K562 (cell line): ENCODE measurements at regions not wholly inside any gene's neighbourhood (a gene's known extent, or its start where the extent isn't known, plus 50 kb on each side); places are given as distances from the start of the nearest gene placed in this dataset.

Source experiments
- ATAC-seq: fragments of 200-7000 bp; cut with Tn5 transposase; 3 replicates; pipeline ENCODE4 v1.9.1; 2020; ENCODE audit warnings: moderate library complexity
- BruUV-seq: library from RNA; stranded (reverse); fragments of 400-500 nt; replicated peaks from 2 replicates; lab custom pipeline; 2021; lab: Mats Ljungman, UMichigan
- CTCF ChIA-PET: fragments of 300-600 bp; formaldehyde crosslinking; extraction: SDS; loops from one replicate; lab custom pipeline; 2021; ENCODE audit warnings: low intra/inter-chr PET ratio; lab: Yijun Ruan, JAX
- POLR2A ChIA-PET: fragments of 300-600, 350-650 bp; sonication (Branson Sonifier 250); formaldehyde crosslinking; extraction: SDS; loops from one replicate; lab custom pipeline; 2021; ENCODE audit warnings: antibody characterized with exemption, inconsistent platforms; lab: Yijun Ruan, JAX
- DNase-seq, 4 experiments: peaks; one replicate each; pipeline versions ENCODE4 v3.0.0 to v3.0.0-alpha.2; 2011 to 2018; ENCODE audit warnings: low spot score in 3 of 4, mixed read lengths in 3 of 4; ENCODE audit errors: extremely low read depth in 1 of 4
- FAIRE-seq: peaks from 2 replicates; lab custom pipeline; 2011; peaks lifted over from hg19 to GRCh38; lab: Jason Lieb, UNC
- H2AFZ ChIP-seq: 2 replicates; pipeline ENCODE4 v1.6.0; 2011; ENCODE audit warnings: low read depth, low read length, control low read depth, inconsistent platforms
- H3K27ac ChIP-seq: fragments of 200-600 bp; 3 replicates; pipeline ENCODE4 v1.8.0; 2011; ENCODE audit warnings: low read depth, mild to moderate bottlenecking, control low read depth, inconsistent platforms, low read length, moderate library complexity, mixed read lengths; ENCODE audit errors: extremely low read depth
- H3K27me3 ChIP-seq, 2 experiments: fragments of 300-600 bp in 1 of 2; 2 replicates in 1 of 2; 3 replicates in 1 of 2; pipeline versions ENCODE4 v1.6.0 to v1.8.0; 2011; ENCODE audit warnings: inconsistent platforms in 2 of 2, low read length in 2 of 2, mild to moderate bottlenecking in 1 of 2, mixed read lengths in 1 of 2, moderate library complexity in 1 of 2; ENCODE audit not compliant: control insufficient read depth in 2 of 2, insufficient read depth in 2 of 2
- H3K36me3 ChIP-seq: fragments of 300-600 bp; 3 replicates; pipeline ENCODE4 v1.8.0; 2011; ENCODE audit warnings: mild to moderate bottlenecking, low read length, inconsistent platforms; ENCODE audit not compliant: control insufficient read depth, insufficient read depth
- H3K4me1 ChIP-seq, 2 experiments: fragments of 200-600 bp in 1 of 2; replicated peaks in 1 of 2; 2 replicates in 1 of 2; 3 replicates in 1 of 2; pipeline versions ENCODE4 v1.5.1 to v1.8.0; 2011; ENCODE audit warnings: inconsistent platforms in 2 of 2, low read length in 2 of 2, mild to moderate bottlenecking in 1 of 2, mixed read lengths in 1 of 2, moderate library complexity in 1 of 2; ENCODE audit not compliant: control insufficient read depth in 2 of 2, insufficient read depth in 2 of 2
- H3K4me2 ChIP-seq: 2 replicates; pipeline ENCODE4 v1.6.1; 2011; ENCODE audit warnings: low read length, control low read depth, inconsistent platforms, mixed read lengths; ENCODE audit not compliant: insufficient read depth
- H3K4me3 ChIP-seq: fragments of 200-600 bp; sonication (generic), shearing (Covaris generic); 2 replicates; pipeline ENCODE4 v1.5.1; 2016; ENCODE audit warnings: control low read depth, inconsistent platforms
- H3K79me2 ChIP-seq: fragments of 200-600 bp; 3 replicates; pipeline ENCODE4 v1.8.0; 2011; ENCODE audit warnings: low read length, inconsistent platforms; ENCODE audit not compliant: control insufficient read depth, insufficient read depth
- H3K9ac ChIP-seq, 2 experiments: 2 replicates each; pipeline versions ENCODE4 v1.6.0 to v1.6.1; 2011; ENCODE audit warnings: low read depth in 2 of 2, low read length in 2 of 2, control low read depth in 1 of 2, inconsistent platforms in 1 of 2, mild to moderate bottlenecking in 1 of 2, mixed read lengths in 1 of 2; ENCODE audit not compliant: insufficient read depth in 1 of 2
- H3K9me1 ChIP-seq: one replicate; pipeline ENCODE4 v1.6.0; 2011; ENCODE audit warnings: inconsistent platforms, mild to moderate bottlenecking, low read length, moderate library complexity; ENCODE audit not compliant: control insufficient read depth, insufficient read depth
- H3K9me3 ChIP-seq: replicated peaks from 2 replicates; pipeline ENCODE4 v1.5.1; 2011; ENCODE audit warnings: low read depth, low read length, inconsistent platforms; ENCODE audit not compliant: control insufficient read depth, insufficient read depth
- H4K20me1 ChIP-seq: replicated peaks from 2 replicates; pipeline ENCODE4 v1.6.1; 2011; ENCODE audit warnings: low read length, inconsistent platforms, mixed read lengths; ENCODE audit not compliant: control insufficient read depth, insufficient read depth
- BRF1 ChIP-seq: IDR thresholded peaks from 3 replicates; pipeline ENCODE4 v1.6.1; 2011; ENCODE audit warnings: borderline replicate concordance, mild to moderate bottlenecking; ENCODE audit not compliant: insufficient read length; ENCODE audit errors: extremely low read depth
- CBX5 ChIP-seq: IDR thresholded peaks from 2 replicates; pipeline ENCODE4 v1.6.1; 2014; ENCODE audit warnings: low read depth, borderline replicate concordance
- EGR1 ChIP-seq: fragments of 450-650 bp; conservative IDR thresholded peaks from 2 replicates; pipeline ENCODE4 v1.6.1; 2017; ENCODE audit warnings: mild to moderate bottlenecking
- HNRNPLL ChIP-seq: fragments of 200-400 bp; formaldehyde crosslinking; IDR thresholded peaks from 2 replicates; pipeline ENCODE4 v1.6.1; 2017; ENCODE audit warnings: low read length, low read depth, mild to moderate bottlenecking; ENCODE audit not compliant: poor library complexity, severe bottlenecking
- IRF2 ChIP-seq: sonication (generic); formaldehyde crosslinking; IDR thresholded peaks from 2 replicates; pipeline ENCODE4 v1.8.1; 2022; ENCODE audit warnings: mild to moderate bottlenecking, missing genetic modification reagents
- JUND ChIP-seq, 2 experiments: IDR thresholded peaks; 2 replicates in 1 of 2; 3 replicates in 1 of 2; pipeline ENCODE4 v1.6.1; 2011; ENCODE audit warnings: borderline replicate concordance in 2 of 2, low read depth in 2 of 2, low read length in 2 of 2, improper control_type of control experiment in 1 of 2, missing biosample characterization in 1 of 2, missing genetic modification characterization in 1 of 2, missing genetic modification reagents in 1 of 2
- KDM2B ChIP-seq: fragments of 250-450 bp; sonication (Bioruptor Pico); IDR thresholded peaks from 2 replicates; pipeline ENCODE4 v1.8.0; 2021; ENCODE audit warnings: mild to moderate bottlenecking, moderate library complexity
- MEF2D ChIP-seq: conservative IDR thresholded peaks from 2 replicates; pipeline ENCODE4 v1.6.1; 2016; ENCODE audit warnings: low read depth, missing genetic modification characterization, missing compliant biosample characterization
- POU5F1 ChIP-seq: fragments of 150-350 bp; IDR thresholded peaks from 2 replicates; pipeline ENCODE4 v1.6.1; 2014; ENCODE audit warnings: borderline replicate concordance, low read length, low read depth, mild to moderate bottlenecking; ENCODE audit not compliant: partially characterized antibody
- YBX1 ChIP-seq: fragments of 450-650 bp; IDR thresholded peaks from 2 replicates; pipeline ENCODE4 v1.7.1; 2016; ENCODE audit warnings: mild to moderate bottlenecking
- ZC3H11A ChIP-seq: IDR thresholded peaks from 2 replicates; pipeline ENCODE4 v1.6.1; 2012; ENCODE audit warnings: low read depth, low read length, improper control_type of control experiment
- ZNF217 ChIP-seq: sonication (generic); formaldehyde crosslinking; IDR thresholded peaks from 2 replicates; pipeline ENCODE4 v1.8.0; 2022; ENCODE audit warnings: mild to moderate bottlenecking, missing genetic modification reagents
- ZNF263 ChIP-seq: sonication (generic); formaldehyde crosslinking; IDR thresholded peaks from 2 replicates; pipeline ENCODE4 v1.8.0; 2022; ENCODE audit warnings: mild to moderate bottlenecking, missing genetic modification reagents, borderline replicate concordance
- WGBS: fragments of 100-300 bp; shearing (Covaris generic); methylation state at CpG from one replicate; pipeline ENCODE4 v1.1.6; 2016; ENCODE audit warnings: low coverage, mixed read lengths; ENCODE audit not compliant: insufficient coverage; ENCODE audit errors: missing lambda C conversion rate; 5-methylcytosine and 5-hydroxymethylcytosine counted together
- in situ Hi-C: fragments of 300-500 bp; cut with MboI; formaldehyde crosslinking; loops from 4 replicates; pipeline ENCODE4 v1.15.0; 2018; ENCODE audit warnings: inconsistent platforms, mixed read lengths
- intact Hi-C: fragments of 100-400 bp; cut with micrococcal nuclease; formaldehyde crosslinking; loops from 2 replicates; pipeline ENCODE4 v1.14.2; 2022
- TF ChIP-seq, protein P1 (sequence below): fragments of 450-650 bp; conservative IDR thresholded peaks from 2 replicates; pipeline ENCODE4 v1.6.1; 2016; ENCODE audit warnings: missing genetic modification characterization, low read depth, mild to moderate bottlenecking, missing compliant biosample characterization, moderate library complexity
- TF ChIP-seq, protein P2 (sequence below), 2 experiments: fragments of 450-650 bp; IDR thresholded peaks; 2 replicates each; pipeline ENCODE4 v1.6.1; 2016; ENCODE audit warnings: mild to moderate bottlenecking in 2 of 2, borderline replicate concordance in 1 of 2, low read depth in 1 of 2, moderate library complexity in 1 of 2

- Histone ChIP-seq H3K36me3 (no peaks in the 10 kb centered on the region), H4K20me1 (no peaks in the 10 kb centered on the region), H2AFZ (no peak overlapping the region), H3K4me3 (no peak overlapping the region), H3K4me2 (no peak overlapping the region), H3K4me1 (no peaks in the 10 kb centered on the region), H3K9me1 (no peaks in the 10 kb centered on the region), H3K27ac (no peak overlapping the region), H3K9me3 (no peaks in the 10 kb centered on the region), H3K27me3 (peaks cover 0 to 4% of the 10 kb centered on the region in 2 experiments; a peak in 2 of 5 replicates), H3K9ac (no peak overlapping the region), H3K79me2 (no peaks in the 10 kb centered on the region)
- intact Hi-C loops: no loop called here
- ATAC-seq: no peak
- POLR2A ChIA-PET: no interaction called here
- in situ Hi-C loops: no loop called here
- CTCF ChIA-PET: no interaction called here
- no peak for DNase-seq
- no peak for FAIRE-seq
- 0% methylated on average over 2 of the region's 2 CpGs for WGBS
- BruUV-seq: no TSS peak
- TF ChIP-seq, protein P1, sequence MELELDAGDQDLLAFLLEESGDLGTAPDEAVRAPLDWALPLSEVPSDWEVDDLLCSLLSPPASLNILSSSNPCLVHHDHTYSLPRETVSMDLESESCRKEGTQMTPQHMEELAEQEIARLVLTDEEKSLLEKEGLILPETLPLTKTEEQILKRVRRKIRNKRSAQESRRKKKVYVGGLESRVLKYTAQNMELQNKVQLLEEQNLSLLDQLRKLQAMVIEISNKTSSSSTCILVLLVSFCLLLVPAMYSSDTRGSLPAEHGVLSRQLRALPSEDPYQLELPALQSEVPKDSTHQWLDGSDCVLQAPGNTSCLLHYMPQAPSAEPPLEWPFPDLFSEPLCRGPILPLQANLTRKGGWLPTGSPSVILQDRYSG (tag): no peak
- TF ChIP-seq CBX5 (no peak), POU5F1 (no peak), ZNF217 (CRISPR knock-in tag) (no peak), EGR1 (no peak), HNRNPLL (no peak), JUND (IDR thresholded peaks at IDR 0.05; ENCODE audit: borderline replicate concordance, low read depth, low read length) (no peak), JUND (tag; IDR thresholded peaks at IDR 0.05; ENCODE audit: borderline replicate concordance, low read depth, low read length) (no peak), YBX1 (no peak), ZNF263 (no peak), KDM2B (no peak), MEF2D (tag) (no peak), ZC3H11A (no peak), IRF2 (no peak), BRF1 (no peak)
- TF ChIP-seq, protein P2, sequence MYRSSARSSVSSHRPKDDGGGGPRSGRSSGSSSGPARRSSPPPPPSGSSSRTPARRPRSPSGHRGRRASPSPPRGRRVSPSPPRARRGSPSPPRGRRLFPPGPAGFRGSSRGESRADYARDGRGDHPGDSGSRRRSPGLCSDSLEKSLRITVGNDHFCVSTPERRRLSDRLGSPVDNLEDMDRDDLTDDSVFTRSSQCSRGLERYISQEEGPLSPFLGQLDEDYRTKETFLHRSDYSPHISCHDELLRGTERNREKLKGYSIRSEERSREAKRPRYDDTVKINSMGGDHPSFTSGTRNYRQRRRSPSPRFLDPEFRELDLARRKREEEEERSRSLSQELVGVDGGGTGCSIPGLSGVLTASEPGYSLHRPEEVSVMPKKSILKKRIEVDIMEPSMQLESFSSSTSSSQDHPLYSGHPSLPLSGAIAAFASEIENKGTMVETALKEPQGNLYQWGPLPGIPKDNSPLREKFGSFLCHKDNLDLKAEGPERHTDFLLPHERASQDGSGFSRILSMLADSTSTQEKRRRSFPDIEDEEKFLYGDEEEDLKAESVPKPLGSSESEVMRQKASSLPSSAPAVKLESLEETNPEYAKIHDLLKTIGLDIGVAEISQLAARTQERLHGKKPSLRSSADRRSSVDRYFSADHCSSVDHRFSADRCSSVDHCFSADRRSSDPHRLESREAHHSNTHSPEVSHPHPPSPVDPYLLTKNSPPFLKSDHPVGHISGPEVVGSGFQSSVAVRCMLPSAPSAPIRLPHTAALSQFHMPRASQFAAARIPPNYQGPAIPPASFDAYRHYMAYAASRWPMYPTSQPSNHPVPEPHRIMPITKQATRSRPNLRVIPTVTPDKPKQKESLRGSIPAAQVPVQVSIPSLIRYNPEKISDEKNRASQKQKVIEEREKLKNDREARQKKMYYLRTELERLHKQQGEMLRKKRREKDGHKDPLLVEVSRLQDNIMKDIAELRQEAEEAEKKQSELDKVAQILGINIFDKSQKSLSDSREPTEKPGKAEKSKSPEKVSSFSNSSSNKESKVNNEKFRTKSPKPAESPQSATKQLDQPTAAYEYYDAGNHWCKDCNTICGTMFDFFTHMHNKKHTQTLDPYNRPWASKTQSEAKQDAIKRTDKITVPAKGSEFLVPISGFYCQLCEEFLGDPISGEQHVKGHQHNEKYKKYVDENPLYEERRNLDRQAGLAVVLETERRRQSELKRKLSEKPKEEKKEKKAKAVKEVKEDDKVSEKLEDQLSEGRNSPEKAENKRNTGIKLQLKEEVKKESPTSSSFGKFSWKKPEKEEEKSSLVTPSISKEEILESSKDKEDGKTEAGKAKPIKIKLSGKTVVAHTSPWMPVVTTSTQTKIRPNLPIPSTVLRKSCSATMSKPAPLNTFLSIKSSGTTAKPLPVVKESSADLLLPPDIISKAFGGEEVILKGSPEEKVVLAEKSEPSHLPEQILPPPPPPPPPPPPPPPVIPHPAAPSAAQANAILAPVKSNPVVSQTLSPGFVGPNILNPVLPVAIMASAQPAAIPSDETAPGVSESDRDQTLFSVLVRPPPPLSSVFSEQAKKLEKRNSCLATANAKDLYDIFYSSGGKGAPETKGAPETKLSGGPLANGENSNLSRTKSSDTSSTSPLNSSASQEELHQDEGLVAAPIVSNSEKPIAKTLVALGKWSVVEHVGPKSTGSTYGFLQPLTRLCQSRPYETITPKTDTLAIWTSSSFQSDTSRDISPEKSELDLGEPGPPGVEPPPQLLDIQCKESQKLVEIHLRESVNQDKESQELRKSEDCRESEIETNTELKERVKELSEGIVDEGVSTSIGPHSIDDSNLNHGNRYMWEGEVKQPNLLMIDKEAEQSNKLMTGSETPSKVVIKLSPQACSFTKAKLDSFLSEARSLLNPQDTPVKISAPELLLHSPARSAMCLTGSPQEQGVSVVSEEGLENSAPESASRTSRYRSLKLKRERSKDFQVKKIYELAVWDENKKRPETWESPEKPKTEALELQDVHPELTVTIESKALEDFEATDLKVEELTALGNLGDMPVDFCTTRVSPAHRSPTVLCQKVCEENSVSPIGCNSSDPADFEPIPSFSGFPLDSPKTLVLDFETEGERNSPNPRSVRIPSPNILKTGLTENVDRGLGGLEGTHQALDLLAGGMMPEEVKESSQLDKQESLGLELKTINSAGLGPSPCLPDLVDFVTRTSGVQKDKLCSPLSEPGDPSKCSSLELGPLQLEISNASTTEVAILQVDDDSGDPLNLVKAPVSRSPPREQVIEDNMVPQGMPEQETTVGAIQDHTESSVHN (IDR thresholded peaks at IDR 0.05; ENCODE audit: borderline replicate concordance in 1 of 2, low read depth in 1 of 2): no peak
Observed at GRCh38 chr15:31567861-31568260, 241.2 kb downstream of the KLF13 start.
